ENCODE measurements at regions not wholly inside any gene's neighbourhood (a gene's known extent, or its start where the extent isn't known, plus 50 kb on each side); places are given as distances from the start of the nearest gene placed in this dataset.

- no peak for DNase-seq (ENCODE audit: low read depth in 4 of 4, low spot score in 2 of 4)
These were observed 1399.2 kb upstream of the CDH6 start for GRCh38 chr5:29794141-29794787.

DNA sequence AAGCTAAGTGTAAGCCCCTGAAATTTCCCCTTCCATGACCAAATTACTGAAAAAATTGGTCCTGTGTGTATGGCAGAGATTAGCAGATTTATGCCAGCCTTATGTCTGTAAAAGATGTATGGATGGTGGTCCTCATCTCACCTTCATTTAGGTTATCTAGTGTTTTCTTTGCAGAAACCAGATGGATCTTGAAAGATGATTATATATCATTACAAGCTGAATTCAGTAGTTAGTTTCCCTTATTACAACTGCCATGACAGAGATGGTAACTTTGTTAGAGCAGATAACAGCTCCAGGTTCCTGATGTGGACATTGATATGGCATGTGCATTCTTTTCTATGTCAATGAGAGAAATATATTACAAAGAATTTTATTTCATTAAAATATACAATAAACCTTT lies 1403.2 kb upstream of the CDH6 start:
- no peak for DNase-seq (ENCODE audit: low read depth in 4 of 4, low spot score in 2 of 4)

- no peak for DNase-seq (ENCODE audit: low read depth in 4 of 4, low spot score in 2 of 4)
These were observed 1413.1 kb upstream of the CDH6 start for GRCh38 chr5:29780401-29780800.

DNA sequence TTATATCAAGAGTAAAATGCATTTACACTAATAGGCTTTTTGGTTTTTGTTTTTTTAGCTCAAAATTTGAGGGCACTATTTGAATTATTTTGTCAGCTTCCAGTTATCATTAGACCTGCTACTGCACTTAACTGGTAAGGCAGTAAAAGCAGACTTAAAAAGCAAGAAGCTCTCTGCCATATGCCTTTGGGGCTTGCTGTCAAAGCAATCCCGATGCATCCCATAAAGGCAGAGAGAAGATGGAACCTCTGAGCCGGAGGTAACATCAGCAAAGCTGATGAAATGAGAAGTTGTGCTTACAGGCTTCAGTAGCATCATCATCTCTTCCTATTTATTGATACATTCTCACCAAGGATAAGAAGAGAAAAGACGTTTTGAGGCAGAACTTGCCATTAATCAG lies 1414.3 kb upstream of the CDH6 start:
- DNase-seq (ENCODE audit: low read depth in 4 of 4, low spot score in 2 of 4) = no peak

DNA sequence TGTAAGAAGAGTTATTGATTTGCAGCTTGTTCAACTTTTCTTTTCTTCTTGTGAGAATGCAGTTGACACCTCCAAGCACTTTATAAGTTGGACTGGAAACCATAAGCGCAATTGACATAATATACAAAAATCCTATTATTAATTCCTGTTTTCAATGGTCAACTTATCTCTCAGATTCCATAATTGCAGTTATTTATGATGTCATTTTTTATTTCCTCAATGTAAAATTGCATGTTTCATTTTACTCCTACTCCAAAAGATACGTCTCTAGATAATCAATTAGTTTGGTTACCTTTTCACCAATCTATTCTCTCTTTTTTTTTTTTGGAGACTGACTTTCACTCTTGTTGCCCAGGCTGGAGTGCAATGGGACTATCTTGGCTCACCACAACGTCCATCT lies 1416.1 kb upstream of the CDH6 start:
- DNase-seq (ENCODE audit: low read depth in 4 of 4, low spot score in 2 of 4) = no peak

DNA sequence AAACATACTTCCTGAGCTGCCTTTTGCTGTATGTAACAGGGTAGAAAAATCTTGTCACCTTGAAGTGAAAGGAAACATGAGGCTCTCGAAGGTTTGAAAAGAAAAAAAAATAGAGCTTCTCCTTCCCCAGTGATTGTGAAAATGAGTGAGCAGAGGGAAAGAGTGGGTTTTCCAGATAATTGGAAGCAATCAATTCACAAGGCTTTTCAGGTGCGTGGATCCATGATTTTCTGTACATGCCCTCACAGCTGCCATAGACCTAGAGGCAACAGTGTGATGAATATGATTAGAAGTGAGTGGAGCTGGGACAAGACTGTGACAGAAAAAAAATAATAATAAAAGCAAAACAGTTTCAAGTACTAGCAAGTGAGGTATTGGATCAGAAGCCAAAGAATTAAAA lies 1422.5 kb upstream of the CDH6 start:
- no peak for DNase-seq (ENCODE audit: low read depth in 4 of 4, low spot score in 2 of 4)

- no peak for DNase-seq (ENCODE audit: low read depth in 4 of 4, low spot score in 2 of 4)
These were observed 1424.0 kb upstream of the CDH6 start for GRCh38 chr5:29769474-29769873.

GRCh38 chr5:29758986-29759421 lies 1434.5 kb upstream of the CDH6 start:
- DNase-seq (ENCODE audit: low read depth in 4 of 4, low spot score in 2 of 4) = no peak

DNA sequence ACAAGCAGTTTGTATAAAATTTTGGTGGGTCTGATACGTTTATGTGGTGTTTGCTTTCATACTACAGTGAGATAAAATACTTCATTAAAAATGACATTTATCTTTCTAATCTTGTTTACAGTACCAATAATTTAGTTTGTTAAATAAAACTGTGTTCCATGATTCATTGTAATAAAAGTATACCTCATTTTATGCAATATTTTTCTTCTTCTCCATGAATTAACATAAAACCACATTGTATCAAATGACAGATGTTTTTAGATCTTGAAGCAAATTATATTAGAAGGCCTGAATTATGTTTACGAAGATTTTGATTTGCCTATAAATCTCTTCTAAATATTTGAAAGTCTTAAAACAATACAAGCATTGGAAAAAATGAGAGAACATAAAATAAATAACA lies 1443.0 kb upstream of the CDH6 start:
- DNase-seq (ENCODE audit: low read depth in 4 of 4, low spot score in 2 of 4) = no peak

GRCh38 chr5:29744618-29745017 lies 1448.9 kb upstream of the CDH6 start:
- DNase-seq (ENCODE audit: low read depth in 4 of 4, low spot score in 2 of 4) = no peak

DNA sequence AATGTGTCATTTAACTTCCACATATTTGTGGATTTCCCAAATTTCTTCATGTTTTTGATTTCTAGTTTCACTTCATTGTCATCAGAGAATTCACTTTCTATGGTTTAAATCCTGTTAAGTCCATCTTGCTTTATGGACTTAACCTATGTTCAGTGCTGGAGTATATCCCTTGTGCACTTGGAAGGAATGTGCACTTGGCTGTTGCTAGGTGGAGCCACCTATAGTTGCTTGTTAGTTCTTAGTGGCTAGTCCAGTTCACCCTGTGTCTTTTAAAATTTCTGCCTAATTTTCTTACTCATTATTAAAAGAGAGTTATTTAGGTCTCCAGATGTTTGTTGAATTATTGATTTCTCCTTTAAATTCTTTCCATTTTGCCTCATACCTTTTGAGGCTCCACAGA lies 1472.5 kb upstream of the CDH6 start:
- DNase-seq (ENCODE audit: low read depth in 4 of 4, low spot score in 2 of 4) = no peak

DNA sequence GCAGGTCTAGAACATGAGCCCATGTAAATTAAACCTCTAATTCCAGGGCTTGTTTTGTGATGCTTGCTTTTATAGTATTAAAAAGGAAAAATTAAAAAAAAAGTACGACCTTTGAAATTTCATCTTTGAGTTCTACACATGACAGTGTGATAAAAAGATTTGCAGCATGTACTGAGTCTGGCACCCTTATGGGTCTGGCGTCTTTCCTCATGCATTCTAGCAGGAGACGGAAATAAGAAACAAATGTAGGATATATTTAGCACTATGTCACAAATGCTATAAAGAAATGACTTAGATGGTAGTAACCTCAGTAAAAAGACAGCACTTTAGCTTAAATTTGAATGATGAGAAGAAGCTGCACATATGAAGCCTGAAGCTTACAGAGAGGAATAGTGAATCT lies 1474.3 kb upstream of the CDH6 start:
- DNase-seq (ENCODE audit: low read depth in 4 of 4, low spot score in 2 of 4) = no peak

DNA sequence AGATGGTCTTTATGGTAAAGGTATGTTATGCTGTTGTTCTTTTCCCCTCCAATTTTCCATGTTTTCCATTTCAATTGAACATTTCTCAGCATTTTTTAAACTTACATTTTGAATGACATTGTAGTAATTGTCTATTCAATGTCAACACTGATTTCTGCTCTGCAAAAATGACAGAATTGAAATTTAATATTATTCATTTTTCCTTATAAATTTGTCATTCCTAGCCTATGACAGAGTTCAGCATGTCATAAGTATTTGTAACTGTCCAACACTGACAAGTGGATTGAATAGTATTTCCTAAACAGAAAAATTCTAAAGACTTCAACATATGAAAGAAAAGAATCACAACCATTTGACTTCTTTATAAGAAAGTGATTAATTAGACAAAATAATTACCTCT lies 1478.3 kb upstream of the CDH6 start:
- DNase-seq (ENCODE audit: low read depth in 4 of 4, low spot score in 2 of 4) = no peak

DNA sequence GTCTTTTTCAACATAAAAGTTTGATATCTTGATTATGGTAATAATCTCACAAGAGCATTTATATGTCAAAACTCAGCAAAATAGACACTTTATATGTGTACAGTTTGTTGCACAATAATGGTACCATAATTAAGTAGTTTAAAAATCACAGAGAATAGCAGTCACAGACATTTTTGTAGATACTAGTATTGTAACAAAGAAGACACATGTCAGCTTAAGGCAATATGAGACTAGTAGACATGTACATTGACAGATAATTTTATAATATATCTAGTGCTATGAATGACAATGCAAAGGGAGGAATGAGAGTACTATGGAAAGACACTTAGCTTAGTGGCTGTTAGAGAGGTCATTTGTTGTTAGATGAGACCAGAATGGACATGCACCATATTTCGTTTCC lies 1490.6 kb upstream of the CDH6 start:
- no peak for DNase-seq (ENCODE audit: low read depth in 4 of 4, low spot score in 2 of 4)

DNA sequence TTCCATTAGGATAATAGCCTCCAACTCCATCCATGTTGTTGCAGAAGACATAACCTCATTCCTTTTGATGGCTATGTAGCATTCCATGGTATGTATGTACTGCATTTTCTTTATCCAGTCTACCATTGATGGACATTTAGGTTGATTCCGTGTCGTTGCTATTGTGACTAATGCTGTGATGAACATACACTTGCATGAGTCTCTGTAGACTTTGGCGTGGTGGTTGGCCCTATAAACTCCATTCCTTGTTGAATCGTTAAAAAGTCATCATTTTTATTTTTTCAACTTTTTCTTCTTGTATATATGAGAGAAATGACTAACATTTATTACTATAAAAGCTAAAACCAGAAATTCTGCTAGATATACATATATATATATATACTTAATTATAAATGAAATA lies 1491.9 kb upstream of the CDH6 start:
- no peak for DNase-seq (ENCODE audit: low read depth in 4 of 4, low spot score in 2 of 4)

DNA sequence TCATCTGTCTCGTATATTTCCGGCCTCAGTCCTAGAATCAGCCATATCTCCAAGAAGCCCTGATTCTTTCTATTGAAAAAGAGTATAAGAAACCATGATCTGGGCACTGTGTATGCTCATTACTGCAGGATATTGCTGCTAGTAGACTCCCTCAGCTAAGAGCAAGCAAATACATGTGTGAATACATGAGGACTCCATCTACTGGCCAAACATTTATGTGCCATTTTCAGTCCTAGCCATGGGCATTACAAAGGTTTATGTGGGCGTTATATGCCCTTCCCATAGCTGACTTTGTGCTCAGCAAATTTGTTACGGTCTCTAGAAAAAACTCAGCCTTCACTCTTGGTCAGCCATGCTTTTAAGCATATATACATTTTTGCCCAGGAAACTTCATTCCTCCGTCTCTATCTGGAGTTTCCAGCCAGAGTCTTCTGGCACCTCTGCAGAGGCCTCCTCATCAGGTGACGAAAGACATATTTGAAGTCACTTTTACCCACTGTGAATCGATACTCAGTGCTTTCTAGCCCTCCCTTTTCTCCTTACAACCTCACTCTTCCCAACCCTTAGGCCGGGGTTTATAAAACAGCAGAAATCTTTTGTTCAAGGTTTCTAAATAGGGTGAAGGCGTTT lies 1495.6 kb upstream of the CDH6 start:
- DNase-seq (ENCODE audit: low read depth in 4 of 4, low spot score in 2 of 4) = no peak

GRCh38 chr5:29697278-29697677 lies 1496.2 kb upstream of the CDH6 start:
- DNase-seq (ENCODE audit: low read depth in 4 of 4, low spot score in 2 of 4) = no peak

DNA sequence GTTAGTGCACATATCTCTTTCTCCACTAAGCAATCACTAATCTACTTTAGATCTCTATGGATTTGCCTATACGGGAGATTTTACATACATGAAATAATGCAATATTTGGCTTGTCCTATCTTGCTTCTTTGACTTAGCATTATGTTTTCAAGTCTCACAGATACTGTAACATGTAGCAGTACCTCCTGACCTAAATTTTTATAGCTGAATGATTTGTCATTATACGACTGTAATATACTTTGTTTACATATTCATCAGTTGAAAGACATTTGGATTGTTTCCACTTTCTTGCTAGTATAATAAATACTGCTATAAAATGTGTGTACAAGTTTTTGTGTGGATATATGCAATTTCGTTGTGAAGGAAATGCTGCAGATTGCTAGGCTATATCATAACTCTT lies 1520.8 kb upstream of the CDH6 start:
- DNase-seq (ENCODE audit: low read depth in 4 of 4, low spot score in 2 of 4) = no peak

GRCh38 chr5:29662876-29663275 lies 1530.6 kb upstream of the CDH6 start:
- DNase-seq (ENCODE audit: low read depth in 4 of 4, low spot score in 2 of 4) = no peak

DNA sequence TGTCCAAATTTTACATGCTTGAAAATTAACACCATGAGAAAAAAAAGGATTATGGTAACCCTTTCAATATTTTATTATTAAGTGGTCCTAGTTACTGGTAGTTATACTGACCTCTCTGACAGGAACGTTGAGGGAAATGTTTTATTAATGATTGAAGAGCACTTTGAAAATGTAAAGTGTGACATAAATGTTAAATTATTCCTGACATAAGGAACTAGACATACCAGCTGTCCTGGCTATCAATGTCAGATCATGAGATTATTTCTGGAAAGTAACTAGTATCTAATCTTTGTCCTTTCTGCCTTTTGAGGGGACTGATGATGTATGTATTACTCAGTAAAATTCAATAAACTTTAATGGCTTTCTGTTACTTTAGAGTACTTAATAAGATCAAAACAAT lies 1538.5 kb upstream of the CDH6 start:
- no peak for DNase-seq (ENCODE audit: low read depth in 4 of 4, low spot score in 2 of 4)

DNA sequence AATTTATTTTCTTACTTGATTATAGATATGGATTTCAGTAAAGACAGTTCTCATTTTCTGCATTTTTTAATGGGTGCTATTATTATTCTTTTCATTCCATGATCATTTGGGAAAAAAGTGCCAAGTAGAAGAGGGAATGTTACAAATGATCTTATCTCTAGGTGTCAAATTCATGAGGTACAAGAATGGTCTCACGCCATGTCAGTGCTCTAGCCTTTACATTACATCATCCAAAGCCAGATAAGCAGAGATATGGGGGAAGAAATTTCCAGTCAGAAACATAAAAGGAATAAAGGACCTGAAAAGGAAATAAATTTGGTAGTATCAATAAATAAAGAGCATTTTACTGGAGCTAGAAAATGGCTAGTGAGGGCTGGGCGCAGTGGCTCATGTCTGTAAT lies 1544.2 kb upstream of the CDH6 start:
- DNase-seq (ENCODE audit: low read depth in 4 of 4, low spot score in 2 of 4) = no peak

DNA sequence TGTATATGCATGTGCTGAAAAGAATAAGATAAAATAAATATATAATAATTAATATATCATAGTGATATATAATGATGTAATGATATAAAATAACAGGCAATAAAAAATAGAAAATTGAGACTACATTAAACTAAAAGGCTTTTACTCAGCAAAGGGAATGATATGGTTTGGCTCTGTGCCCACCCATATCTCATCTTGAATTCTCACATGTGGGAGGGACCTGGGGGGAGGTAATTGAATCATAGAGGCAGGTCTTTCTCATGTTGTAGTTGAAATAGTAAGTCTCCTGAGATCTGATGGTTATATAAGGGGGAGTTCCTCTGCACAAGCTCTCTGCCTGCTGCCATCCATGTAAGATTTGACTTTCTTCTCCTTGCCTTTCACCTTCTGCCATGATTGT lies 1550.9 kb upstream of the CDH6 start:
- DNase-seq (ENCODE audit: low read depth in 4 of 4, low spot score in 2 of 4) = no peak

GRCh38 chr5:29614206-29614605 lies 1579.3 kb upstream of the CDH6 start:
- DNase-seq (ENCODE audit: low read depth in 4 of 4, low spot score in 2 of 4) = no peak

Measured in left renal cortex interstitium (tissue), 4 donors.